ENCODE measurements at regions not wholly inside any gene's neighbourhood (a gene's known extent, or its start where the extent isn't known, plus 50 kb on each side); places are given as distances from the start of the nearest gene placed in this dataset.

DNA sequence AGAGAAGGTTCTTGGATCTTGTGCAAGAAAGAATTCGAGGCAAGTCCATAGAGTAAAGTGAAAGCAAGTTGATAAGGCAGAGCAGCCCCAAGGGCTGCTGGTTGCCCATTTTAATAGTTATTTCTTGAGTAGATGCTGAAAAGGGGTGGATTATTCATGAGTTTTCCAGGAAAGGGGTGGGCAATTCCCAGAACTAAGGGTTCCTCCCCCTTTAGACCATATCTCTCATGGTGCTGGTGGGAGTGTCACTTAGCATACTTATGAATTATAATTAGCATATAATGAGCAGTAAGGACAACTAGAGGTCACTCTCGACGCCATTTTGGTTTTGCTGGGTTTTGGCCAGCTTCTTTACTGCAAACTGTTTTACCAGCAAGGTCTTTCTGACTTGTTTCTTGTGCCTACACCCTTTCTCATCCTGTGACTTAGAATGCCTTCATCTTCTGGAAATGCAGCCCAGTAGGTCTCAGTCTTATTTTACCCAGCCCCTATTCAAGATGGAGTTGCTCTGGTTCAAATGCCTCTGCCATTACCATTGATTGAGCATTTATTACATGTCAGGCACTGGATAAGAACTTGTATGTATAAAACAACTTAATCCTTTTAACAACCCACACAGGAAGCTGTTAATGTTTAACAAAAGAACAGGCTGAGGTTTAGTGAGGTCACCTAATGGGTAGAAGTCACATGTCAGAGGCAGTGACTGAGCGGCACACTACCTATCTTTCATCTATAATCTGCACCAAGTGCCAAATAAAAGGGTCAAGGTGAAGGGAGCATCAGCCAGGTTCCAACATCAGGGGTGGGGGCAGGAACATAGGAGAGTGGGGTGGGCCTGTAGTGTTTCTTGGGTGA lies 250.9 kb downstream of the ICOS start:
- TF ChIP-seq, protein P1, sequence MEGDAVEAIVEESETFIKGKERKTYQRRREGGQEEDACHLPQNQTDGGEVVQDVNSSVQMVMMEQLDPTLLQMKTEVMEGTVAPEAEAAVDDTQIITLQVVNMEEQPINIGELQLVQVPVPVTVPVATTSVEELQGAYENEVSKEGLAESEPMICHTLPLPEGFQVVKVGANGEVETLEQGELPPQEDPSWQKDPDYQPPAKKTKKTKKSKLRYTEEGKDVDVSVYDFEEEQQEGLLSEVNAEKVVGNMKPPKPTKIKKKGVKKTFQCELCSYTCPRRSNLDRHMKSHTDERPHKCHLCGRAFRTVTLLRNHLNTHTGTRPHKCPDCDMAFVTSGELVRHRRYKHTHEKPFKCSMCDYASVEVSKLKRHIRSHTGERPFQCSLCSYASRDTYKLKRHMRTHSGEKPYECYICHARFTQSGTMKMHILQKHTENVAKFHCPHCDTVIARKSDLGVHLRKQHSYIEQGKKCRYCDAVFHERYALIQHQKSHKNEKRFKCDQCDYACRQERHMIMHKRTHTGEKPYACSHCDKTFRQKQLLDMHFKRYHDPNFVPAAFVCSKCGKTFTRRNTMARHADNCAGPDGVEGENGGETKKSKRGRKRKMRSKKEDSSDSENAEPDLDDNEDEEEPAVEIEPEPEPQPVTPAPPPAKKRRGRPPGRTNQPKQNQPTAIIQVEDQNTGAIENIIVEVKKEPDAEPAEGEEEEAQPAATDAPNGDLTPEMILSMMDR (IDR thresholded peaks at IDR 0.05; ENCODE audit: low read length) = no peak
- no peak for TF ChIP-seq EZH2phosphoT487 (IDR thresholded peaks at IDR 0.05; ENCODE audit: low read length)
- TF ChIP-seq EZH2 (optimal IDR thresholded peaks at IDR 0.05; ENCODE audit: low read depth, low read length) = no peak
